KMS-11 (cell line): ENCODE measurements at regions not wholly inside any gene's neighbourhood (a gene's known extent, or its start where the extent isn't known, plus 50 kb on each side); places are given as distances from the start of the nearest gene placed in this dataset.
"Not testable (repeated sequence)": the region's sequence is repeated elsewhere in the genome, so short reads cannot be mapped to it uniquely, and the experiment has no call there.

ENCODE experiments used
- H2AFZ ChIP-seq: fragments of 200-600 bp; sonication (generic); 2 replicates; pipeline ENCODE4 v1.6.1; 2016; ENCODE audit warnings: antibody characterized with exemption, mixed run types, low read depth
- H3K27ac ChIP-seq: fragments of 200-600 bp; sonication (generic); 2 replicates; pipeline ENCODE4 v1.6.1; 2016; ENCODE audit warnings: mild to moderate bottlenecking, mixed run types
- H3K27me3 ChIP-seq: fragments of 200-600 bp; sonication (generic); 2 replicates; pipeline ENCODE4 v1.6.1; 2017; ENCODE audit warnings: mild to moderate bottlenecking, low read depth, mixed run types, moderate library complexity; ENCODE audit not compliant: insufficient read depth
- H3K36me3 ChIP-seq: fragments of 200-600 bp; sonication (generic); 2 replicates; pipeline ENCODE4 v1.6.1; 2017; ENCODE audit warnings: mild to moderate bottlenecking, mixed run types; ENCODE audit not compliant: insufficient read depth
- H3K4me1 ChIP-seq: fragments of 200-600 bp; sonication (generic); 2 replicates; pipeline ENCODE4 v1.6.1; 2016; ENCODE audit warnings: mild to moderate bottlenecking, low read depth, mixed run types; ENCODE audit not compliant: poor library complexity, severe bottlenecking
- H3K4me2 ChIP-seq: fragments of 200-600 bp; sonication (generic); 2 replicates; pipeline ENCODE4 v1.7.0; 2016; ENCODE audit warnings: mild to moderate bottlenecking, mixed run types
- H3K4me3 ChIP-seq: fragments of 200-600 bp; sonication (generic); IDR thresholded peaks from 2 replicates; pipeline ENCODE4 v1.6.1; 2017; ENCODE audit warnings: low read depth, low read length, mixed read lengths; ENCODE audit not compliant: insufficient read depth
- H3K79me2 ChIP-seq: fragments of 200-600 bp; sonication (generic); 2 replicates; pipeline ENCODE4 v1.6.1; 2016; ENCODE audit warnings: low read depth, mixed run types; ENCODE audit not compliant: insufficient read depth
- H3K9ac ChIP-seq: fragments of 200-600 bp; sonication (generic); 2 replicates; pipeline ENCODE4 v1.6.1; 2016; ENCODE audit warnings: mild to moderate bottlenecking, mixed run types
- H4K20me1 ChIP-seq: fragments of 200-600 bp; sonication (generic); 2 replicates; pipeline ENCODE4 v1.6.1; 2016; ENCODE audit warnings: mild to moderate bottlenecking, mixed run types; ENCODE audit not compliant: insufficient read depth
- CTCF ChIP-seq: fragments of 200-600 bp; sonication (generic); conservative IDR thresholded peaks from 2 replicates; pipeline ENCODE4 v1.6.1; 2017; ENCODE audit warnings: low read depth, mild to moderate bottlenecking, antibody characterized with exemption, low read length, moderate library complexity, mixed read lengths

DNA sequence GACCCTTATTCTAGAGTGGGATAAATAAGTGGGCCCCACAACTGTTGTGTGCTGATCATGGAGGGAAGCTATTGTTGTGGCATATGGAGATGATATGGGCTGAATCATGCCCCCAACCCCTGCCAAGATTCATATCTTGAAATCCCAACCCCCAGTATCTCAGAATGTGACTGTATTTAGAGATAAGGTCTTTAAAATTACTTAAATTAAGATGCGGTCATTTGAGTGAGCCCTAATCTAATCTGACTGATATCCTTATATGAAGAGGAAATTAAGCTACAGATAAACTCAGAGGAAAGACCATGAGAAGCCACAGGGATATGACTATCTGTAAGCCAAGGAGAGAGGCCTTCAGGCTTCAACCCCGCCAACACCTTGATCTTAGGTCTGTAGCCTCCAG is 188.3 kb upstream of the RND3 start:
- H3K4me2 ChIP-seq, result no peak overlapping the region
- TF ChIP-seq CTCF, result no peak
- H3K36me3 ChIP-seq, result no peaks in the 10 kb centered on the region
- H3K27me3 ChIP-seq, result no peaks in the 10 kb centered on the region
- H3K9ac ChIP-seq, result no peak overlapping the region
- no peak overlapping the region for H3K4me3 ChIP-seq
- H2AFZ ChIP-seq, result no peak overlapping the region
- no peaks in the 10 kb centered on the region for H3K79me2 ChIP-seq
- no peaks in the 10 kb centered on the region for H4K20me1 ChIP-seq
- H3K4me1 ChIP-seq, result no peaks in the 10 kb centered on the region
- H3K27ac ChIP-seq, result no peak overlapping the region

DNA sequence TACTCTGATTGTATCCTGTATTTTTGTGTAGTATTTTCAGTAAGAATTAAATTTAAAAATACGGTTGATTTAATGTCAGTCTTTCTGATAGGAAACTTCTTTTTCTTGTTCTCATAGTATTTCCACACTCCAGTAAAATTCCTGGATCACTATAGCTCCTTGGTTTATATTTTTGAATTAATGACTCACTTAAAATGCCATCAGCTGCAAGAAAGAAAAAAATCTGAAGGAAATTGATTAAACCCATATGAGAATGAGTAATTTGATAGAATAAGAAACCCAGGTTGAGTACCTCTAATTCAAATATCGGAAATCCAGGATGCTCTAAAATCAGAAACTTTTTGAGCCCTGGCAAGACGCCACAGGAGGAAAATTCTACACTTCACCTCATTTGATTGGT is 186.8 kb upstream of the RND3 start:
- Histone ChIP-seq H3K9ac (no peak overlapping the region), H3K4me1 (no peaks in the 10 kb centered on the region), H3K27me3 (no peaks in the 10 kb centered on the region), H3K27ac (no peak overlapping the region), H4K20me1 (no peaks in the 10 kb centered on the region), H3K4me2 (no peak overlapping the region), H3K79me2 (no peaks in the 10 kb centered on the region), H3K4me3 (no peak overlapping the region), H2AFZ (no peak overlapping the region), H3K36me3 (no peaks in the 10 kb centered on the region)
- no peak for TF ChIP-seq CTCF

DNA sequence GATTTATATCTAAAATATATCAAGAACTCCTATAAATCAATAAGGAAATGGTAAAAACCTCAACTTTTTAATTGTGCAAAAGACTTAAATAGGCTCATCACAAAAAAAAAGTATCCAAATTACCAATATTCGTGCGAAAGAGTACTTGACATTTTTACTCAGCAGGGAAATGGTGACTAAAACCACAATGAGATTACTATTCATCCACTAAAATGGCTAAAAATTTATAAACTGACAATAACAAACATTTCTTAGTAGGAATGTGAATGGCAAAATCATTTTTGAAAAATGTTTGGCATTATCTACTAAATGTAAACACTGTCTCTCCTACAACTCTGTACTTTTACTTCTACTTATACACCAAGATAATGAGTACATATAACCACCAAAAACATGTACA is 184.8 kb upstream of the RND3 start:
- no peaks in the 10 kb centered on the region for H4K20me1 ChIP-seq
- H3K4me1 ChIP-seq, result no peaks in the 10 kb centered on the region
- no peak overlapping the region for H3K27ac ChIP-seq
- H3K9ac ChIP-seq, result no peak overlapping the region
- no peak for TF ChIP-seq CTCF
- no peak overlapping the region for H3K4me2 ChIP-seq
- H3K27me3 ChIP-seq, result no peaks in the 10 kb centered on the region
- no peaks in the 10 kb centered on the region for H3K36me3 ChIP-seq
- no peaks in the 10 kb centered on the region for H3K79me2 ChIP-seq
- H3K4me3 ChIP-seq, result no peak overlapping the region
- H2AFZ ChIP-seq, result no peak overlapping the region

GRCh38 chr2:150669492-150669891 is 182.0 kb upstream of the RND3 start:
- no peak overlapping the region for H3K4me3 ChIP-seq
- H3K79me2 ChIP-seq, result no peaks in the 10 kb centered on the region
- no peak overlapping the region for H2AFZ ChIP-seq
- H4K20me1 ChIP-seq, result no peaks in the 10 kb centered on the region
- H3K4me1 ChIP-seq, result no peaks in the 10 kb centered on the region
- TF ChIP-seq CTCF, result no peak
- no peak overlapping the region for H3K4me2 ChIP-seq
- no peak overlapping the region for H3K9ac ChIP-seq
- H3K27me3 ChIP-seq, result no peaks in the 10 kb centered on the region
- no peaks in the 10 kb centered on the region for H3K36me3 ChIP-seq
- no peak overlapping the region for H3K27ac ChIP-seq

DNA sequence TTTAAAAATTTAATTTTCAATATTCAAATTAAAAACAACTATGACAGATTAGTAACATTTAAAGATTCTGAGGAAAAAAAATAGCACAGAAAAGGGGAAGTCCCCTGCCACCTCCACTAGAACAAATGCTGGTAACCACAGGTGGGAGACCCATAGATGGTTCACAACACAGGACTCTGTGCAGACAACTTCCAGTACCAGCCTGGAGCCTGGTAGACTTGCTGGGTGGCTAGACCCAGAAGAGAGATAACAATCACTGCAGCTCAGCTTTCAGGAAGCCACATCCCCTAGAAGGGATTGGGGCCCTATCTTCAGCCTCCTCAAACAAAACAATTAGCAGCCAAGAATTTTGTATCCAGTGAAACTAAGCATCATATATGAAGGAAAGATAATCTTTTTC is 179.6 kb upstream of the RND3 start:
- not testable (repeated sequence) for H3K27ac ChIP-seq, H3K4me2 ChIP-seq, H3K4me3 ChIP-seq, H3K9ac ChIP-seq, H3K36me3 ChIP-seq, H3K27me3 ChIP-seq, H2AFZ ChIP-seq, H3K4me1 ChIP-seq, H3K79me2 ChIP-seq, H4K20me1 ChIP-seq
